ENCODE measurements at regions not wholly inside any gene's neighbourhood (a gene's known extent, or its start where the extent isn't known, plus 50 kb on each side); places are given as distances from the start of the nearest gene placed in this dataset.

GRCh38 chr12:20018406-20018805 lies 349.9 kb upstream of the PDE3A start:
- Mint-ChIP-seq H3K4me1 (ENCODE audit: low read depth) (no peaks in the 10 kb centered on the region), H3K27me3 (ENCODE audit: insufficient read depth) (no peaks in the 10 kb centered on the region), H3K4me3 (no peak overlapping the region)

GRCh38 chr12:20024194-20024593 lies 344.1 kb upstream of the PDE3A start:
- no peaks in the 10 kb centered on the region for H3K4me1 Mint-ChIP-seq (ENCODE audit: low read depth)
- no peak overlapping the region for H3K4me3 Mint-ChIP-seq
- no peak for TF ChIP-seq CTCF (IDR thresholded peaks at IDR 0.05)
- no peaks in the 10 kb centered on the region for H3K36me3 Mint-ChIP-seq (ENCODE audit: low read depth)
- no peak for DNase-seq
- H3K9me3 Mint-ChIP-seq, result peaks cover 11% of the 10 kb centered on the region
- no peak overlapping the region for H3K27ac Mint-ChIP-seq
- no peaks in the 10 kb centered on the region for H3K27me3 Mint-ChIP-seq (ENCODE audit: insufficient read depth)

More at GRCh38 chr12:20018406-20018805, 349.9 kb upstream of the PDE3A start:
- DNase-seq, result no peak
- TF ChIP-seq CTCF (IDR thresholded peaks at IDR 0.05), result no peak
- peaks cover 11% of the 10 kb centered on the region; the same call in 1 of the 2 replicates for H3K9me3 Mint-ChIP-seq
- no peaks in the 10 kb centered on the region for H3K36me3 Mint-ChIP-seq (ENCODE audit: low read depth)
- H3K27ac Mint-ChIP-seq, result no peak overlapping the region

GRCh38 chr12:20028033-20028432 lies 340.3 kb upstream of the PDE3A start:
- H3K4me3 Mint-ChIP-seq, result no peak overlapping the region
- H3K9me3 Mint-ChIP-seq, result peaks cover 11% of the 10 kb centered on the region
- no peaks in the 10 kb centered on the region for H3K27me3 Mint-ChIP-seq (ENCODE audit: insufficient read depth)
- no peaks in the 10 kb centered on the region for H3K4me1 Mint-ChIP-seq (ENCODE audit: low read depth)
- H3K36me3 Mint-ChIP-seq (ENCODE audit: low read depth), result no peaks in the 10 kb centered on the region
- no peak for DNase-seq
- H3K27ac Mint-ChIP-seq, result no peak overlapping the region
- no peak for TF ChIP-seq CTCF (IDR thresholded peaks at IDR 0.05)

- DNase-seq, result no peak
Measured at GRCh38 chr12:20030826-20031225, 337.5 kb upstream of the PDE3A start.

GRCh38 chr12:20039562-20039961 lies 328.8 kb upstream of the PDE3A start:
- Mint-ChIP-seq H3K36me3 (ENCODE audit: low read depth) (no peaks in the 10 kb centered on the region), H3K4me3 (no peak overlapping the region), H3K4me1 (ENCODE audit: low read depth) (no peaks in the 10 kb centered on the region), H3K27ac (no peak overlapping the region), H3K9me3 (peaks cover 14% of the 10 kb centered on the region), H3K27me3 (ENCODE audit: insufficient read depth) (no peaks in the 10 kb centered on the region)
- no peak for TF ChIP-seq CTCF (IDR thresholded peaks at IDR 0.05)
- no peak for DNase-seq

More at GRCh38 chr12:20030826-20031225, 337.5 kb upstream of the PDE3A start:
- Mint-ChIP-seq H3K36me3 (ENCODE audit: low read depth) (no peaks in the 10 kb centered on the region), H3K27ac (no peak overlapping the region), H3K9me3 (peaks cover 4% of the 10 kb centered on the region; the same call in 1 of the 2 replicates), H3K4me1 (ENCODE audit: low read depth) (no peaks in the 10 kb centered on the region), H3K4me3 (no peak overlapping the region), H3K27me3 (ENCODE audit: insufficient read depth) (no peaks in the 10 kb centered on the region)
- no peak for TF ChIP-seq CTCF (IDR thresholded peaks at IDR 0.05)

- no peaks in the 10 kb centered on the region for H3K27me3 Mint-ChIP-seq (ENCODE audit: insufficient read depth)
- no peak overlapping the region for H3K4me3 Mint-ChIP-seq
- no peak overlapping the region for H3K27ac Mint-ChIP-seq
- H3K36me3 Mint-ChIP-seq (ENCODE audit: low read depth), result no peaks in the 10 kb centered on the region
- DNase-seq, result no peak
- H3K9me3 Mint-ChIP-seq, result peaks cover 14% of the 10 kb centered on the region
- no peaks in the 10 kb centered on the region for H3K4me1 Mint-ChIP-seq (ENCODE audit: low read depth)
- TF ChIP-seq CTCF (IDR thresholded peaks at IDR 0.05), result no peak
Measured at GRCh38 chr12:20040184-20040583, 328.2 kb upstream of the PDE3A start.
